Thoracic aorta (tissue), 2 donors: ENCODE measurements at regions not wholly inside any gene's neighbourhood (a gene's known extent, or its start where the extent isn't known, plus 50 kb on each side); places are given as distances from the start of the nearest gene placed in this dataset.
A peak's percentile ranks its signal among the peaks of the same experiment; 100 is the strongest.

ENCODE experiments used
- ATAC-seq: fragments of 150-250 bp; one replicate; pipeline ENCODE4 v1.8.0; 2017; ENCODE audit warnings: low read depth; ENCODE audit not compliant: insufficient number of reproducible peaks, low FRiP score
- DNase-seq: peaks from one replicate; pipeline ENCODE4 v3.0.0-alpha.2; 2020; ENCODE audit warnings: low spot score
- H3K27ac ChIP-seq, 2 donors: fragments of 200-600 bp; sonication (generic); 1 replicate in 1 of 2; 2 replicates in 1 of 2; pipeline ENCODE4 v1.5.1; 2016; ENCODE audit warnings: mild to moderate bottlenecking in 2 of 2, moderate library complexity in 2 of 2
- H3K27me3 ChIP-seq: fragments of 200-600 bp; sonication (generic); replicated peaks from 2 replicates; pipeline ENCODE4 v1.6.0; 2016; ENCODE audit warnings: mild to moderate bottlenecking; ENCODE audit not compliant: insufficient read depth
- H3K36me3 ChIP-seq: fragments of 200-600 bp; sonication (generic); one replicate; pipeline ENCODE4 v1.5.1; 2016
- H3K4me1 ChIP-seq, 2 donors: fragments of 200-600 bp; sonication (generic); 1 replicate in 1 of 2; 2 replicates in 1 of 2; pipeline versions ENCODE4 v1.5.1 to v1.6.0; 2016; ENCODE audit warnings: low read depth in 2 of 2, mild to moderate bottlenecking in 1 of 2; ENCODE audit not compliant: control insufficient read depth in 1 of 2
- H3K4me3 ChIP-seq: fragments of 200-600 bp; sonication (generic); 2 replicates; pipeline ENCODE4 v1.5.1; 2016; ENCODE audit warnings: mild to moderate bottlenecking
- H3K9me3 ChIP-seq: fragments of 200-600 bp; sonication (generic); 2 replicates; pipeline ENCODE4 v1.5.1; 2016
- TF ChIP-seq, protein P1 (sequence below): fragments of 200-600 bp; sonication (generic); IDR thresholded peaks from one replicate; pipeline ENCODE4 v1.5.1; 2019; ENCODE audit warnings: antibody characterized with exemption

DNA sequence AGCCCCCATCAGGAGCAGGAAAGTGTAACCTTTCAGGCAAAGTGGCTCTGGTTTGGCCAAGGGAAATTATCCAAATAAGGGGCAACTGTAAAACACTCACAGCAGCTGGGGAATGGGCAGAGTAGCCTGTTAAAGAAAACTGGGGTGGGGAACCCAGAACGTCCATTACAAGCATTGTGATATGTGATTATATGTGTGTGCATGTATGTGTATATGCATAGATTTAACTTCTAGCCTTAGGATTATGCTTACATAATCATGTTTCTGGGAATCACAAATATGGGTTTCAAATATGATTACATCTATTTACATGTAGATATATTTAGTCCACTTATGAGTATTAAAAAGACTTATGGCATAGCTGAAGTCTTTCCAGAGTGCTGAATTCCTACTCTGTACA is 278.1 kb upstream of the JAG1 start:
- peaks cover 4 to 11% of the 10 kb centered on the region in 2 donors for H3K4me1 ChIP-seq
- DNase-seq = no peak
- no peak for ATAC-seq
- H3K27ac ChIP-seq = no peak overlapping the region
- no peaks in the 10 kb centered on the region for H3K36me3 ChIP-seq
- no peaks in the 10 kb centered on the region for H3K27me3 ChIP-seq
- no peak overlapping the region for H3K4me3 ChIP-seq
- TF ChIP-seq, protein P1, sequence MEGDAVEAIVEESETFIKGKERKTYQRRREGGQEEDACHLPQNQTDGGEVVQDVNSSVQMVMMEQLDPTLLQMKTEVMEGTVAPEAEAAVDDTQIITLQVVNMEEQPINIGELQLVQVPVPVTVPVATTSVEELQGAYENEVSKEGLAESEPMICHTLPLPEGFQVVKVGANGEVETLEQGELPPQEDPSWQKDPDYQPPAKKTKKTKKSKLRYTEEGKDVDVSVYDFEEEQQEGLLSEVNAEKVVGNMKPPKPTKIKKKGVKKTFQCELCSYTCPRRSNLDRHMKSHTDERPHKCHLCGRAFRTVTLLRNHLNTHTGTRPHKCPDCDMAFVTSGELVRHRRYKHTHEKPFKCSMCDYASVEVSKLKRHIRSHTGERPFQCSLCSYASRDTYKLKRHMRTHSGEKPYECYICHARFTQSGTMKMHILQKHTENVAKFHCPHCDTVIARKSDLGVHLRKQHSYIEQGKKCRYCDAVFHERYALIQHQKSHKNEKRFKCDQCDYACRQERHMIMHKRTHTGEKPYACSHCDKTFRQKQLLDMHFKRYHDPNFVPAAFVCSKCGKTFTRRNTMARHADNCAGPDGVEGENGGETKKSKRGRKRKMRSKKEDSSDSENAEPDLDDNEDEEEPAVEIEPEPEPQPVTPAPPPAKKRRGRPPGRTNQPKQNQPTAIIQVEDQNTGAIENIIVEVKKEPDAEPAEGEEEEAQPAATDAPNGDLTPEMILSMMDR = no peak
- no peaks in the 10 kb centered on the region for H3K9me3 ChIP-seq

- peaks cover 4 to 11% of the 10 kb centered on the region in 2 donors for H3K4me1 ChIP-seq
- ATAC-seq (no peak), DNase-seq (no peak)
- TF ChIP-seq, protein P1 = no peak
- no peaks in the 10 kb centered on the region for H3K36me3 ChIP-seq
- no peak overlapping the region for H3K4me3 ChIP-seq
- H3K9me3 ChIP-seq = no peaks in the 10 kb centered on the region
- H3K27me3 ChIP-seq = no peaks in the 10 kb centered on the region
- H3K27ac ChIP-seq = no peak overlapping the region
Observed at GRCh38 chr20:10953437-10953836, 279.6 kb upstream of the JAG1 start.

GRCh38 chr20:10954137-10954840 is 280.5 kb upstream of the JAG1 start:
- Histone ChIP-seq H3K27ac (no peak overlapping the region), H3K4me1 (peaks cover 4 to 11% of the 10 kb centered on the region in 2 donors), H3K9me3 (no peaks in the 10 kb centered on the region), H3K27me3 (no peaks in the 10 kb centered on the region), H3K4me3 (no peak overlapping the region), H3K36me3 (no peaks in the 10 kb centered on the region)
- ATAC-seq (peak; percentile 23), DNase-seq (no peak)
- TF ChIP-seq, protein P1 = no peak

DNA sequence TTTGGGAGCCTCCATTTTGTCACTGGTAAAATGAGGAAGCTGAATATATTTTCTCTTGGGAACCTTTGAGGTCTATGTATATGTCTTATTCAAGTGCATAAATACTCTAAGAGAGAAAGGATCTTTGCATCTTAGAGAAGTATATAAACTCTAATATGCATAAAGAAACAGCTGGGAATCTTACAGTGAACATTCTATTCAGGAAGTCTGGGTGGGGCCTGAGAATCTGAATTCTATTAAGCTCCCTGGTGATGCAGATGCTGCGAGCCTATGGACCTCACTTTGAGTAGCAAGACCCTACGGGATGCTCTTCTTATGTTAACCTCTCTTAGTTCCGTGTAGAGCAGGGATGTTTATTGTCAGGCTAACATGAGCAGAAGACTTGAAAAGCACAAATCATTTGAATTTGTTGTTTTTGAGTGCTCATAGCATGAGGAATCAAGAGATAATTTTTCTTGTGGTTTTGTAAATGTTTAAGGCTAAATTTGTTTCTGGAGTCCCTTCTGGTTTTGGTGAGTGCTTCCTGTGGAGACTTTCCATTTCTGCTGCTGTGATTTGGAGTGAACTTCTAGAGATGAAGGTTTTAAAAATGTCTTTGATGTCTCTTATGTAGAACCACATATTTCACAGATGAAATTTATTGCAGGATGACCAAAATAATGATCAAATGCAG is 281.2 kb upstream of the JAG1 start:
- ATAC-seq = no peak

GRCh38 chr20:10958279-10958678 is 284.5 kb upstream of the JAG1 start:
- no peak for ATAC-seq

More for the DNA sequence above, 281.2 kb upstream of the JAG1 start:
- no peak for DNase-seq
- H3K27ac ChIP-seq = no peak overlapping the region
- no peaks in the 10 kb centered on the region for H3K36me3 ChIP-seq
- no peaks in the 10 kb centered on the region for H3K9me3 ChIP-seq
- TF ChIP-seq, protein P1 = no peak
- H3K4me3 ChIP-seq = no peak overlapping the region
- no peaks in the 10 kb centered on the region for H3K27me3 ChIP-seq
- H3K4me1 ChIP-seq = peaks cover 4 to 11% of the 10 kb centered on the region in 2 donors

More at GRCh38 chr20:10958279-10958678, 284.5 kb upstream of the JAG1 start:
- TF ChIP-seq, protein P1 = no peak
- Histone ChIP-seq H3K27me3 (no peaks in the 10 kb centered on the region), H3K4me1 (peaks cover 4 to 18% of the 10 kb centered on the region in 2 donors), H3K36me3 (no peaks in the 10 kb centered on the region), H3K4me3 (no peak overlapping the region), H3K27ac (no peak overlapping the region), H3K9me3 (no peaks in the 10 kb centered on the region)
- no peak for DNase-seq
